ENCODE measurements at regions not wholly inside any gene's neighbourhood (a gene's known extent, or its start where the extent isn't known, plus 50 kb on each side); places are given as distances from the start of the nearest gene placed in this dataset.
"Not testable (repeated sequence)": the region's sequence is repeated elsewhere in the genome, so short reads cannot be mapped to it uniquely, and the experiment has no call there.

- DNase-seq (ENCODE audit: low read depth): not testable (repeated sequence)
These were observed 163.5 kb upstream of the ATP10A start for GRCh38 chr15:26026671-26027070.

DNA sequence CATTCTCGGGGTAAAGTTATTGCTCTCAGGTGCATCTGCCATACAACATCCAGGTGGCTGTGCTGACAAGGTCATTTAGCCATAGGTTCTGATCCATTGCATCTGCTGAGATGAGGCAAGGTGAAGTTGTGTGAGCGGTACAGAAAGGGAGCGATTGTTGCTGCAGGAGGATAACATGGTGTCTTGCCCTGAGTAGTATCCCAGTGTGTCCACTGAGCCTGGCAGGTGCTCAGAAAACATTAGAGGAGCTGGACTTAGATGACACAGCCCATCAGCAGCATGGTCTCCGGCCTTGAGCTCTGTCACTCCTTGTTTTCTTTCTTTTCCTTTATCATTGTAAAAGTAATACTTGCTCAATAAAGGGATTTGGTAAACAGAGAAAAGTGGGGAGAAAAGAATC is 161.1 kb upstream of the ATP10A start:
- DNase-seq (ENCODE audit: low read depth): no peak

DNA sequence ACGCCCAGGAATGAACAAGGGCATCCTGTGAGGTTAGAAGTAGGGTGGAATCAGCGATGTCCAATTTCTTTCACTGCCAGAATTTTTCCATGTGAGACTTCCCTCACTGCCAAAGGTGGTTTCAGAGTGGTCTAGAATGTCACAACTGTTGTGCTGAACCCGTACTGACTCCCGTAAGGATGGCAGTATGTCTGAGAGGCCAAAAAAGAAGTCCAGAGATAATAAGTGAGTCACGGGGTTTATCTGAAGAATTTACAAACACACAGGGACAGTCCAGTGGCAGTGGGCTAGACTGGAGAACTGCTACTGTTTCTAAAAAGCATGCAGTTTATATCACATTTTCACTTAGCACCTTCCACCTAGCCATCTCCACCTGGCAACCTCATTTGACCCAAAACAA is 160.6 kb upstream of the ATP10A start:
- DNase-seq (ENCODE audit: low read depth): no peak

- DNase-seq (ENCODE audit: low read depth): no peak
These were observed 160.1 kb upstream of the ATP10A start for GRCh38 chr15:26023231-26023630.

DNA sequence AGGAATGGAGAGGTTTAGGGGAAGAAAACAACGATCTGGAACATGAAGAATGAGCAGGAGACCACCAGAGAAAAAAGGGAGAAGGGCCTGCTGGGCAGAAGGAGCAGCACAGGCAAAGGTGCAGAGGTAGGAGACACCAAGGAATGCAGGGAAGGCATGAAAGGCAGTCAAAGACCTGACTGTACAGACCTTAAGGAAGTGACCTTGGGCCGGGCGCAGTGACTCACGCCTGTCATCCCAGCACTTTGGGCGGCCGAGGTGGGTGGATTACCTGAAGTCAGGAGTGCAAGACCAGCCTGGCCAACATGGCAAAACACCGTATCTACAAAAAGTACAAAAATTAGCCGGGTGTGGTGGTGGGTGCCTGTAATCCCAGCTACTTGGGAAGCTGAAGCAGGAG is 157.7 kb upstream of the ATP10A start:
- DNase-seq (ENCODE audit: low read depth): no peak

DNA sequence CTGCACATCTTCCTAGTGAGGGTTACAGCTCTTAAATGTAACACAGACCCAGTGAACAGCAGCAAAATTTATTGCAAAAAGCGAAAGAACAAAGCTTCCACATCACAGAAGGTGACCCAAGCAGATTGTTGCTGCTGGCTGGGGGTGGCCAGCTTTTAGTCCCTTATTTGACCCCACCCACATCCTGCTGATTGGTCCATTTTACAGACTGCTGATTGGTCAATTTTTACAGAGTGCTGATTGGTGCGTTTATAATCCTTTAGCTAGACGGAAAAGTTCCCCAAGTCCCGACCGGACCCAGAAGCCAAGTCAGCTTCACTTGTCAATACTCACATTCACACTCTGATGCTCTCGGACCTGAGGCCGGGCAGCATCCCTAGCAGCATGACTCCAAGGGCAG is 154.5 kb upstream of the ATP10A start:
- DNase-seq (ENCODE audit: low read depth): no peak

DNA sequence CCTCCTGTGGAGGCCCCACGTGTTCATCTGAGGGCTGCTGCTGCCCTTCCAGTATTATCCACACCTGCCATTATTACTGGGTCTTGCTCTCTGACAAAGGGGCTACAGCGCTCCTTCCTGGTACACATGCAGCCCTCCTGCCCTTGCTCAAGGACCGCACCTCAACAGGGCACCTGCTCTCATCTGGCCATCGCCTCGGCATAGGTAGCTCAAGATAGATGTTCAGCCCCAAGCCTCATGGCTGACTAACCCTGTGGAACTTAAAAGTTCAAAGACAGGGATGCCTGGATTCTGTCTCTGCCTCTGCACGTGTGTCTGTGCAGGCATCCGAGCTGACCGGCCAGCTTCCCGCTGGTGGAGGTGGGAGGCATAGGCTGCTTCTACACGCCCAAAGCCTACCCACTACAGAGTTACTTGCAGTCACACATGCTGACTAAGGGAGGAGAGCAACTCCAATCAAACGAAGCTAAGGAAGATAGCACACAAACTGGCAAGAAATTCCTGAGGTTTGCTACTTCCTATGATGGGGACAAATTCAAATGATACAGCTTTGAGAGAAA is 152.5 kb upstream of the ATP10A start:
- no peak for DNase-seq (ENCODE audit: low read depth)

- no peak for DNase-seq (ENCODE audit: low read depth)
These were observed 150.9 kb upstream of the ATP10A start for GRCh38 chr15:26013981-26014380.

DNA sequence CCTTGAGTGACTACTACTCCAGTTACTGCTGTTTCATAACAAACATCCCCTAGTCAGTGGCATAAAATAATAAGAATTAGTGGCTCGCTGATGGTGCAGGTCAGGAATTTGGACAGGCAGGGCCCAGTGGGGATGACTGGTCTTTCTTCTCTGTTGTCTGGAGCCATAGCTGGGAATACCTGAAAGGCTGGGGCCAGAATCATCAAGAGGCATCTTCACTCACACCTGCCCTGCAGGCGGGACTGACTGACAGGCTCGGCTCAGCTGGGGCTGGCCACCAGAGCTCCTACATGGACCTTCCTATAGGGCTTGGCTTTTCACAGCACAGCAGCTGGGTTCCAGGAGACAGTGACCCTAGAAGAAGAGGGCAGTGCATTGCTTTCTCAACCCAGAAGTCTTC is 148.8 kb upstream of the ATP10A start:
- no peak for DNase-seq (ENCODE audit: low read depth)

- no peak for DNase-seq (ENCODE audit: low read depth)
These were observed 144.0 kb upstream of the ATP10A start for GRCh38 chr15:26007151-26007550.

- no peak for DNase-seq (ENCODE audit: low read depth)
These were observed 138.1 kb upstream of the ATP10A start for GRCh38 chr15:26001201-26001600.

GRCh38 chr15:25993506-25993905 is 130.4 kb upstream of the ATP10A start:
- DNase-seq (ENCODE audit: low read depth): no peak

GRCh38 chr15:25990220-25990619 is 127.1 kb upstream of the ATP10A start:
- DNase-seq (ENCODE audit: low read depth): no peak

DNA sequence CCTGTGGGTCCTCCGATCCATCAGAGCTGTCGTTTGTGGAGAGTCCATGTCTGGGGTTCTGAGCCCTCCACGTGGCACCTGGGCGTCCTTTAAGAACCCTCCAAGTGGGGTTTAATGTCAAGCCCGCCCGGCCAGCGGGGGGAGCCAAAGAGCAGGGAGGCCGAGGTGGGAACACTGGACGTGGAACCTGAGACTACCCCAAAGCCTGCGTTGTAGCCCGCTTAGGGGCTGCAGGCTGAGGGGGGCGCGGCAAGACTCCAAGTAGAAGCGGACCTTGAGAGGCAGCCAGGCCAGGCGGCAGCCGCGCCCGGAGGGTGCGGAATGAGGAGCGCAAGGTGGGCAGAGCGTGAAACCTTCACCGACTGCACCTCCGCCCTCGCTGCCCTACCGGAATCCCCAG is 126.2 kb upstream of the ATP10A start:
- DNase-seq (ENCODE audit: low read depth): no peak

GRCh38 chr15:25988716-25989115 is 125.6 kb upstream of the ATP10A start:
- not testable (repeated sequence) for DNase-seq (ENCODE audit: low read depth)

GRCh38 chr15:25987638-25988037 is 124.5 kb upstream of the ATP10A start:
- DNase-seq (ENCODE audit: low read depth): no peak

DNA sequence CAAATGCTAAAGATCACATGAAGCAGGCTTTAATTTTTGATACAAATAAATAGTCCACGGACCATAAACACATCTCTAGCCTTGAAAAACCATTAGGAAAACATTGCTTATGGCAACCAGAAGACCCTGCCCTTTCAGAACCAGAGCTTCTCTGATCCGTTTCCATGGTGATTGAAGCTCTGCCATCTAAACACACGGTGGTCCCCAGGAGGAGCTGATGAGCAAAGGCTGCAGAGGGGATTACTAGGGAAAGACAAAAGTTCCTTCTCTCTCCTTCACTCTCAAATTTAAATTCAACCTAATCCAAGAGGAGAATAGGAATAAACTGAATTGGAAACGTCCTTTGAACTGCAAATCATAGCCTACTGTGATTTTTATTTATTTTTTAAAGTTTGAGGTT is 122.0 kb upstream of the ATP10A start:
- no peak for DNase-seq (ENCODE audit: low read depth)

DNA sequence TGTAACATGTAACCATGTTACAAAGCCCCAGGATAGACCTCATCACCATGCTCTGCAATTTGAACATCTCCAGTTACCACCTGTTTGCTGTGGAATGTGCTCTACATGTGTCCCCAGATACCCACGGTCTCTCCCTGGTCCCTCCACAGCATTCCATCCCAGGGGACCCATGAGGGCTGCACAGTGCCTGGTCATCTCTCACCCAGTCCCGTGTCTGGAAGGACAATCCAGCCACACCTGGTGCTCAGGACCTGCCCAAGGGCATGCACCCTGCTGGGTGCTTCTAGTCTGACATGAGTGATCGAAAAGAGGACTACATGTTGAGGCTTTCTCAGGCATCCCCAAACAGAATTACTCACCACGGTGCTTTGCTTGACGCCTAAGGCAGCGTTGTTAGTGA is 119.6 kb upstream of the ATP10A start:
- DNase-seq (ENCODE audit: low read depth): no peak

- no peak for DNase-seq (ENCODE audit: low read depth)
These were observed 118.0 kb upstream of the ATP10A start for GRCh38 chr15:25981114-25981513.

GRCh38 chr15:25972141-25972675 is 109.1 kb upstream of the ATP10A start:
- DNase-seq (ENCODE audit: low read depth): no peak

- no peak for DNase-seq (ENCODE audit: low read depth)
These were observed 107.9 kb upstream of the ATP10A start for GRCh38 chr15:25971053-25971452.

- DNase-seq (ENCODE audit: low read depth): no peak
These were observed 106.8 kb upstream of the ATP10A start for GRCh38 chr15:25969886-25970285.

- DNase-seq (ENCODE audit: low read depth): no peak
These were observed 104.0 kb upstream of the ATP10A start for GRCh38 chr15:25967116-25967515.

- DNase-seq (ENCODE audit: low read depth): no peak
These were observed 102.2 kb upstream of the ATP10A start for GRCh38 chr15:25965326-25965725.

DNA sequence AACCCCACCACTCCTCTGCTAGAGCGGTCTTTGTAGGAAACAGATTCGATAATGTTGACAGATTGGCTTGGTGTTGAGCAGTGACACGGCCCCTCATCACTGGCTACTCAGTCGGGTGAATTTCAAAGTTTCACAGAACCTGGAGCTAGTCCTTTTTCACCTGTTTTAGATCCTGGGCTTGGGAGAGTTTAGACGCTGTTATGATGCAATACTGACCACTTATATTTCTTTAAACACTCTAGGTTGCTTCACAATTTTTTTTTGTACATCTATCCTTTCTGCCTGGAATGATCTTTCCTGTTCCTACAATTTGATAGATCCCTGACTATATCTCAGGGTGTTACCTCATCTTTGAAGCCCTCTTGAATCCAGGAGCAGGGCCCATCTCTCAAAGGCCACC is 97.1 kb upstream of the ATP10A start:
- DNase-seq (ENCODE audit: low read depth): no peak

All from activated T-cell treated with anti-CD3 and anti-CD28 coated beads for 1 hour (primary cell).